ENCODE measurements at regions not wholly inside any gene's neighbourhood (a gene's known extent, or its start where the extent isn't known, plus 50 kb on each side); places are given as distances from the start of the nearest gene placed in this dataset.
"Not testable (repeated sequence)": the region's sequence is repeated elsewhere in the genome, so short reads cannot be mapped to it uniquely, and the experiment has no call there.

GRCh38 chr2:15822151-15823044 lies 118.0 kb upstream of the MYCN start:
- DNase-seq = no peak
- Mint-ChIP-seq H3K27ac (no peak overlapping the region), H3K27me3 (peaks cover 40% of the 10 kb centered on the region), H3K9me3 (no peaks in the 10 kb centered on the region), H3K4me3 (no peak overlapping the region), H3K4me1 (no peaks in the 10 kb centered on the region)
- ATAC-seq = peak; percentile 38

GRCh38 chr2:15823459-15824396 lies 116.6 kb upstream of the MYCN start:
- ATAC-seq (no peak), DNase-seq (no peak)
- Mint-ChIP-seq H3K4me3 (no peak overlapping the region), H3K27ac (no peak overlapping the region), H3K27me3 (peaks cover 26% of the 10 kb centered on the region), H3K9me3 (no peaks in the 10 kb centered on the region), H3K4me1 (no peaks in the 10 kb centered on the region)

- not testable (repeated sequence) for H3K4me1 Mint-ChIP-seq, ATAC-seq, H3K27ac Mint-ChIP-seq, DNase-seq, H3K4me3 Mint-ChIP-seq, H3K9me3 Mint-ChIP-seq
- H3K27me3 Mint-ChIP-seq = peaks cover 19% of the 10 kb centered on the region
Measured at GRCh38 chr2:15824467-15824866, 115.9 kb upstream of the MYCN start.

GRCh38 chr2:15825276-15825980 lies 114.9 kb upstream of the MYCN start:
- Mint-ChIP-seq H3K9me3 (no peaks in the 10 kb centered on the region), H3K4me3 (no peak overlapping the region), H3K27me3 (peaks cover 9% of the 10 kb centered on the region), H3K27ac (no peak overlapping the region), H3K4me1 (no peaks in the 10 kb centered on the region)
- ATAC-seq = no peak
- no peak for DNase-seq

- no peak overlapping the region for H3K4me3 Mint-ChIP-seq
- ATAC-seq (no peak), DNase-seq (no peak)
- peaks cover 7% of the 10 kb centered on the region for H3K27me3 Mint-ChIP-seq
- H3K4me1 Mint-ChIP-seq = no peaks in the 10 kb centered on the region
- H3K27ac Mint-ChIP-seq = no peak overlapping the region
- H3K9me3 Mint-ChIP-seq = no peaks in the 10 kb centered on the region
Measured at GRCh38 chr2:15826273-15826717, 114.1 kb upstream of the MYCN start.

- no peaks in the 10 kb centered on the region for H3K4me1 Mint-ChIP-seq
- H3K27ac Mint-ChIP-seq = no peak overlapping the region
- no peaks in the 10 kb centered on the region for H3K9me3 Mint-ChIP-seq
- H3K4me3 Mint-ChIP-seq = no peak overlapping the region
- ATAC-seq (no peak), DNase-seq (no peak)
- H3K27me3 Mint-ChIP-seq = peaks cover 7% of the 10 kb centered on the region
Measured at GRCh38 chr2:15827001-15827400, 113.3 kb upstream of the MYCN start.

GRCh38 chr2:15828576-15828975 lies 111.8 kb upstream of the MYCN start:
- Mint-ChIP-seq H3K27ac (no peak overlapping the region), H3K4me1 (no peaks in the 10 kb centered on the region), H3K9me3 (no peaks in the 10 kb centered on the region), H3K27me3 (peaks cover 7% of the 10 kb centered on the region), H3K4me3 (no peak overlapping the region)
- ATAC-seq = no peak
- no peak for DNase-seq

GRCh38 chr2:15829091-15829801 lies 111.1 kb upstream of the MYCN start:
- Mint-ChIP-seq H3K27ac (peak overlapping the region in 1 of 2 donors; percentile 9), H3K4me1 (no peaks in the 10 kb centered on the region), H3K9me3 (no peaks in the 10 kb centered on the region), H3K27me3 (peaks cover 7% of the 10 kb centered on the region), H3K4me3 (no peak overlapping the region)
- no peak for ATAC-seq
- no peak for DNase-seq

GRCh38 chr2:15829985-15830384 lies 110.4 kb upstream of the MYCN start:
- no peak for ATAC-seq
- DNase-seq = no peak
- H3K4me3 Mint-ChIP-seq = no peak overlapping the region
- H3K27ac Mint-ChIP-seq = no peak overlapping the region
- peaks cover 7% of the 10 kb centered on the region for H3K27me3 Mint-ChIP-seq
- no peaks in the 10 kb centered on the region for H3K4me1 Mint-ChIP-seq
- no peaks in the 10 kb centered on the region for H3K9me3 Mint-ChIP-seq

- no peaks in the 10 kb centered on the region for H3K9me3 Mint-ChIP-seq
- no peak for DNase-seq
- ATAC-seq = no peak
- no peak overlapping the region for H3K4me3 Mint-ChIP-seq
- H3K27ac Mint-ChIP-seq = no peak overlapping the region
- no peaks in the 10 kb centered on the region for H3K4me1 Mint-ChIP-seq
- H3K27me3 Mint-ChIP-seq = peaks cover under 1% of the 10 kb centered on the region
Measured at GRCh38 chr2:15830937-15831549, 109.3 kb upstream of the MYCN start.

- Mint-ChIP-seq H3K4me3 (no peak overlapping the region), H3K27ac (no peak overlapping the region), H3K27me3 (no peaks in the 10 kb centered on the region), H3K9me3 (no peaks in the 10 kb centered on the region), H3K4me1 (no peaks in the 10 kb centered on the region)
- no peak for DNase-seq
- ATAC-seq = no peak
Measured at GRCh38 chr2:15832030-15832709, 108.2 kb upstream of the MYCN start.

- no peak overlapping the region for H3K4me3 Mint-ChIP-seq
- no peaks in the 10 kb centered on the region for H3K27me3 Mint-ChIP-seq
- no peak for ATAC-seq
- no peaks in the 10 kb centered on the region for H3K9me3 Mint-ChIP-seq
- H3K4me1 Mint-ChIP-seq = no peaks in the 10 kb centered on the region
- H3K27ac Mint-ChIP-seq = peak overlapping the region in 1 of 2 donors; percentile 12
- no peak for DNase-seq
Measured at GRCh38 chr2:15832849-15833680, 107.3 kb upstream of the MYCN start.

GRCh38 chr2:15833731-15834130 lies 106.6 kb upstream of the MYCN start:
- Mint-ChIP-seq H3K4me1 (no peaks in the 10 kb centered on the region), H3K9me3 (no peaks in the 10 kb centered on the region), H3K4me3 (no peak overlapping the region), H3K27me3 (no peaks in the 10 kb centered on the region), H3K27ac (no peak overlapping the region)
- no peak for ATAC-seq
- no peak for DNase-seq
